ENCODE measurements at regions not wholly inside any gene's neighbourhood (a gene's known extent, or its start where the extent isn't known, plus 50 kb on each side); places are given as distances from the start of the nearest gene placed in this dataset.

GRCh38 chr6:14443629-14444268 is 326.2 kb downstream of the CD83 start:
- no peak for TF ChIP-seq CTCF (IDR thresholded peaks at IDR 0.05)
- no peak overlapping the region for H3K4me3 ChIP-seq
- no peak for DNase-seq (ENCODE audit: low spot score)
- peaks cover 0 to 42% of the 10 kb centered on the region in 2 donors for H3K4me1 ChIP-seq
- no peaks in the 10 kb centered on the region for H3K9me3 ChIP-seq
- H3K36me3 ChIP-seq = no peaks in the 10 kb centered on the region
- H3K27ac ChIP-seq = no peak overlapping the region
- H3K27me3 ChIP-seq = no peaks in the 10 kb centered on the region

GRCh38 chr6:14444295-14444972 is 326.9 kb downstream of the CD83 start:
- Histone ChIP-seq H3K4me3 (no peak overlapping the region), H3K27ac (no peak overlapping the region), H3K36me3 (no peaks in the 10 kb centered on the region), H3K27me3 (no peaks in the 10 kb centered on the region), H3K9me3 (no peaks in the 10 kb centered on the region), H3K4me1 (peaks cover 0 to 39% of the 10 kb centered on the region in 2 donors)
- no peak for DNase-seq (ENCODE audit: low spot score)
- TF ChIP-seq CTCF (IDR thresholded peaks at IDR 0.05) = no peak

GRCh38 chr6:14447240-14447639 is 329.7 kb downstream of the CD83 start:
- no peak overlapping the region for H3K4me3 ChIP-seq
- no peak for TF ChIP-seq CTCF (IDR thresholded peaks at IDR 0.05)
- H3K36me3 ChIP-seq = no peaks in the 10 kb centered on the region
- no peaks in the 10 kb centered on the region for H3K9me3 ChIP-seq
- H3K4me1 ChIP-seq = peaks cover 0 to 24% of the 10 kb centered on the region in 2 donors
- DNase-seq (ENCODE audit: low spot score) = no peak
- H3K27ac ChIP-seq = no peak overlapping the region
- no peaks in the 10 kb centered on the region for H3K27me3 ChIP-seq

GRCh38 chr6:14448246-14448645 is 330.7 kb downstream of the CD83 start:
- no peaks in the 10 kb centered on the region for H3K27me3 ChIP-seq
- TF ChIP-seq CTCF (IDR thresholded peaks at IDR 0.05) = no peak
- no peak overlapping the region for H3K4me3 ChIP-seq
- DNase-seq (ENCODE audit: low spot score) = no peak
- H3K4me1 ChIP-seq = peaks cover 0 to 22% of the 10 kb centered on the region in 2 donors
- no peak overlapping the region for H3K27ac ChIP-seq
- no peaks in the 10 kb centered on the region for H3K9me3 ChIP-seq
- H3K36me3 ChIP-seq = no peaks in the 10 kb centered on the region

- no peak for DNase-seq (ENCODE audit: low spot score)
- peak overlapping the region; percentile 31 to 46 for H3K27ac ChIP-seq
These were observed 332.5 kb downstream of the CD83 start for GRCh38 chr6:14450133-14450504.

More at GRCh38 chr6:14450133-14450504, 332.5 kb downstream of the CD83 start:
- no peaks in the 10 kb centered on the region for H3K9me3 ChIP-seq
- no peak overlapping the region for H3K4me3 ChIP-seq
- H3K36me3 ChIP-seq = no peaks in the 10 kb centered on the region
- H3K27me3 ChIP-seq = no peaks in the 10 kb centered on the region
- no peak for TF ChIP-seq CTCF (IDR thresholded peaks at IDR 0.05)
- H3K4me1 ChIP-seq = peaks cover 0 to 41% of the 10 kb centered on the region in 2 donors

All from right atrium auricular region (tissue), 2 donors.